ENCODE measurements at regions not wholly inside any gene's neighbourhood (a gene's known extent, or its start where the extent isn't known, plus 50 kb on each side); places are given as distances from the start of the nearest gene placed in this dataset.

DNA sequence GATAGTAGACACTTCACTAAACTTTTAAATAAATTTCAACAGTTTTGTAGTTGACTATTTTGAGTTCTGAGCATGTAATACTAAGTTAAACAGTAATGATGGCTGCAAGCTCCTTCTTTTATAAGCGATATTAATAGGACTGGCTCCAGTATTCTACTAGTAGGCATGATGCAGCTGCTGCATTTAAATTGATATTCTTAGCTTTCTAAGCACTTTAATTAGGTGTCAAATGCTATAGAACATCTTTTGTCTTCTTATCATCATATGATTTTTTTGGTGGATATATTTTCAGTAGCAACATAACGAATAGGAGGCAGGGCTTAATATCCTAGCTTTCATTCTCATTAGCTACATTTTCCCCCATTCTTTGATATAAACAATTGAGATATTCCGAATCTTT lies 141.1 kb downstream of the FBXO4 start:
- no peak overlapping the region for H3K4me3 ChIP-seq (ENCODE audit: low read depth in 1 of 3, low read length in 3 of 3)
- no peak for TF ChIP-seq GABPA (IDR thresholded peaks at IDR 0.05 in 1 of 2, conservative IDR thresholded peaks at IDR 0.05 in 1 of 2)
- TF ChIP-seq, protein P1, sequence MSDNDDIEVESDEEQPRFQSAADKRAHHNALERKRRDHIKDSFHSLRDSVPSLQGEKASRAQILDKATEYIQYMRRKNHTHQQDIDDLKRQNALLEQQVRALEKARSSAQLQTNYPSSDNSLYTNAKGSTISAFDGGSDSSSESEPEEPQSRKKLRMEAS (IDR thresholded peaks at IDR 0.05), result no peak
- no peak for TF ChIP-seq RXRA (IDR thresholded peaks at IDR 0.05)
- TF ChIP-seq, protein P2, sequence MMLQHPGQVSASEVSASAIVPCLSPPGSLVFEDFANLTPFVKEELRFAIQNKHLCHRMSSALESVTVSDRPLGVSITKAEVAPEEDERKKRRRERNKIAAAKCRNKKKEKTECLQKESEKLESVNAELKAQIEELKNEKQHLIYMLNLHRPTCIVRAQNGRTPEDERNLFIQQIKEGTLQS (IDR thresholded peaks at IDR 0.05), result no peak
- no peak for TF ChIP-seq HNF4G (IDR thresholded peaks at IDR 0.05)
- no peak for TF ChIP-seq YY1 (IDR thresholded peaks at IDR 0.05)
- TF ChIP-seq HNF4A (conservative IDR thresholded peaks at IDR 0.05), result no peak
- TF ChIP-seq FOXA2 (IDR thresholded peaks at IDR 0.05), result no peak
- TF ChIP-seq FOXA1 (IDR thresholded peaks at IDR 0.05), result no peak
- no peak for TF ChIP-seq EGR1 (IDR thresholded peaks at IDR 0.05; ENCODE audit: low read depth in 2 of 2)
- no peak for TF ChIP-seq RAD21 (IDR thresholded peaks at IDR 0.05)
- TF ChIP-seq, protein P3, sequence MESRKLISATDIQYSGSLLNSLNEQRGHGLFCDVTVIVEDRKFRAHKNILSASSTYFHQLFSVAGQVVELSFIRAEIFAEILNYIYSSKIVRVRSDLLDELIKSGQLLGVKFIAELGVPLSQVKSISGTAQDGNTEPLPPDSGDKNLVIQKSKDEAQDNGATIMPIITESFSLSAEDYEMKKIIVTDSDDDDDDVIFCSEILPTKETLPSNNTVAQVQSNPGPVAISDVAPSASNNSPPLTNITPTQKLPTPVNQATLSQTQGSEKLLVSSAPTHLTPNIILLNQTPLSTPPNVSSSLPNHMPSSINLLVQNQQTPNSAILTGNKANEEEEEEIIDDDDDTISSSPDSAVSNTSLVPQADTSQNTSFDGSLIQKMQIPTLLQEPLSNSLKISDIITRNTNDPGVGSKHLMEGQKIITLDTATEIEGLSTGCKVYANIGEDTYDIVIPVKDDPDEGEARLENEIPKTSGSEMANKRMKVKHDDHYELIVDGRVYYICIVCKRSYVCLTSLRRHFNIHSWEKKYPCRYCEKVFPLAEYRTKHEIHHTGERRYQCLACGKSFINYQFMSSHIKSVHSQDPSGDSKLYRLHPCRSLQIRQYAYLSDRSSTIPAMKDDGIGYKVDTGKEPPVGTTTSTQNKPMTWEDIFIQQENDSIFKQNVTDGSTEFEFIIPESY (IDR thresholded peaks at IDR 0.05), result no peak
- no peak for TF ChIP-seq SP1 (IDR thresholded peaks at IDR 0.05)
- no peak for TF ChIP-seq TAF1 (conservative IDR thresholded peaks at IDR 0.05)
- no peaks in the 10 kb centered on the region for H3K9me3 ChIP-seq (ENCODE audit: control insufficient read depth in 4 of 4, low read length in 3 of 4)
- 85% methylated on average over 3 of the region's 3 CpGs for WGBS
- no peaks in the 10 kb centered on the region for H3K4me1 ChIP-seq (ENCODE audit: control insufficient read depth in 4 of 4, insufficient read depth in 4 of 4, low read length in 3 of 4)
- no peaks in the 10 kb centered on the region for H3K36me3 ChIP-seq (ENCODE audit: control insufficient read depth in 4 of 4, insufficient read depth in 3 of 4, low read depth in 1 of 4, low read length in 3 of 4)
- DNase-seq (ENCODE audit: low spot score), result no peak
- H3K9ac ChIP-seq (ENCODE audit: low read depth in 1 of 2, low read length in 2 of 2), result no peak overlapping the region
- no peak overlapping the region for H3K27ac ChIP-seq (ENCODE audit: low read depth in 1 of 2, low read length in 2 of 2)
- peaks cover 0 to 3% (median 0%) of the 10 kb centered on the region in 4 donors for H3K27me3 ChIP-seq (ENCODE audit: control insufficient read depth in 4 of 4, insufficient read depth in 4 of 4, low read length in 3 of 4)

DNA sequence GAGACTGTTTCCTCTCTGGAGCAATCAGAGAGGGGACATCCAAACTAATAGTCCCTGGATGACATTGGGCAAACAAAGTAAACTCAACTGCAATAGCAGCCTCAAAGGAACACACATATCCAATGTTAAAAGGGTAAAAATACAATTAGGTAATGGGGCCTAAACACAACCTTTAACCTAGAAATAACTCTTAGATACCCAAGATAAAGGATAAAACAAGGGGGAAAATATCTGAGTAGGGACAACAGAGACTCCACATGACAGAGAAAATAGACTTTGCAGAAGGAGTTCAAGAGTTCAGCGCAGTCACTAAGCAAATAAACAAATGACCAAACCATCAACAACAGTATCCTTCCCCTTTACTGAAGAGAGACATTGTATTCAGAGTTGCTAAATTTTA lies 149.3 kb downstream of the FBXO4 start:
- 72% methylated on average over 1 of the region's 1 CpG for WGBS
- Histone ChIP-seq H3K4me1 (ENCODE audit: control insufficient read depth in 4 of 4, insufficient read depth in 4 of 4, low read length in 3 of 4) (no peaks in the 10 kb centered on the region), H3K27me3 (ENCODE audit: control insufficient read depth in 4 of 4, insufficient read depth in 4 of 4, low read length in 3 of 4) (peaks cover 0 to 5% (median 2%) of the 10 kb centered on the region in 4 donors), H3K9me3 (ENCODE audit: control insufficient read depth in 4 of 4, low read length in 3 of 4) (no peaks in the 10 kb centered on the region), H3K36me3 (ENCODE audit: control insufficient read depth in 4 of 4, insufficient read depth in 3 of 4, low read depth in 1 of 4, low read length in 3 of 4) (no peaks in the 10 kb centered on the region), H3K27ac (ENCODE audit: low read depth in 1 of 2, low read length in 2 of 2) (no peak overlapping the region), H3K4me3 (ENCODE audit: low read depth in 1 of 3, low read length in 3 of 3) (no peak overlapping the region), H3K9ac (ENCODE audit: low read depth in 1 of 2, low read length in 2 of 2) (no peak overlapping the region)
- TF ChIP-seq, protein P1 (IDR thresholded peaks at IDR 0.05), result no peak
- TF ChIP-seq FOXA1 (IDR thresholded peaks at IDR 0.05) (no peak), RXRA (IDR thresholded peaks at IDR 0.05) (no peak), TAF1 (conservative IDR thresholded peaks at IDR 0.05) (no peak), HNF4A (conservative IDR thresholded peaks at IDR 0.05) (no peak), NR2F2 (IDR thresholded peaks at IDR 0.05) (no peak), EGR1 (IDR thresholded peaks at IDR 0.05; ENCODE audit: low read depth in 2 of 2) (no peak), RAD21 (IDR thresholded peaks at IDR 0.05) (no peak), HNF4G (IDR thresholded peaks at IDR 0.05) (no peak), JUND (IDR thresholded peaks at IDR 0.05) (no peak), GABPA (IDR thresholded peaks at IDR 0.05 in 1 of 2, conservative IDR thresholded peaks at IDR 0.05 in 1 of 2) (no peak), FOXA2 (IDR thresholded peaks at IDR 0.05) (no peak), YY1 (IDR thresholded peaks at IDR 0.05) (no peak), SP1 (IDR thresholded peaks at IDR 0.05) (no peak)
- TF ChIP-seq, protein P3 (IDR thresholded peaks at IDR 0.05), result no peak
- TF ChIP-seq, protein P2 (IDR thresholded peaks at IDR 0.05), result no peak
- TF ChIP-seq, protein P4, sequence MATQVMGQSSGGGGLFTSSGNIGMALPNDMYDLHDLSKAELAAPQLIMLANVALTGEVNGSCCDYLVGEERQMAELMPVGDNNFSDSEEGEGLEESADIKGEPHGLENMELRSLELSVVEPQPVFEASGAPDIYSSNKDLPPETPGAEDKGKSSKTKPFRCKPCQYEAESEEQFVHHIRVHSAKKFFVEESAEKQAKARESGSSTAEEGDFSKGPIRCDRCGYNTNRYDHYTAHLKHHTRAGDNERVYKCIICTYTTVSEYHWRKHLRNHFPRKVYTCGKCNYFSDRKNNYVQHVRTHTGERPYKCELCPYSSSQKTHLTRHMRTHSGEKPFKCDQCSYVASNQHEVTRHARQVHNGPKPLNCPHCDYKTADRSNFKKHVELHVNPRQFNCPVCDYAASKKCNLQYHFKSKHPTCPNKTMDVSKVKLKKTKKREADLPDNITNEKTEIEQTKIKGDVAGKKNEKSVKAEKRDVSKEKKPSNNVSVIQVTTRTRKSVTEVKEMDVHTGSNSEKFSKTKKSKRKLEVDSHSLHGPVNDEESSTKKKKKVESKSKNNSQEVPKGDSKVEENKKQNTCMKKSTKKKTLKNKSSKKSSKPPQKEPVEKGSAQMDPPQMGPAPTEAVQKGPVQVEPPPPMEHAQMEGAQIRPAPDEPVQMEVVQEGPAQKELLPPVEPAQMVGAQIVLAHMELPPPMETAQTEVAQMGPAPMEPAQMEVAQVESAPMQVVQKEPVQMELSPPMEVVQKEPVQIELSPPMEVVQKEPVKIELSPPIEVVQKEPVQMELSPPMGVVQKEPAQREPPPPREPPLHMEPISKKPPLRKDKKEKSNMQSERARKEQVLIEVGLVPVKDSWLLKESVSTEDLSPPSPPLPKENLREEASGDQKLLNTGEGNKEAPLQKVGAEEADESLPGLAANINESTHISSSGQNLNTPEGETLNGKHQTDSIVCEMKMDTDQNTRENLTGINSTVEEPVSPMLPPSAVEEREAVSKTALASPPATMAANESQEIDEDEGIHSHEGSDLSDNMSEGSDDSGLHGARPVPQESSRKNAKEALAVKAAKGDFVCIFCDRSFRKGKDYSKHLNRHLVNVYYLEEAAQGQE (IDR thresholded peaks at IDR 0.05), result no peak
- TF ChIP-seq, protein P5, sequence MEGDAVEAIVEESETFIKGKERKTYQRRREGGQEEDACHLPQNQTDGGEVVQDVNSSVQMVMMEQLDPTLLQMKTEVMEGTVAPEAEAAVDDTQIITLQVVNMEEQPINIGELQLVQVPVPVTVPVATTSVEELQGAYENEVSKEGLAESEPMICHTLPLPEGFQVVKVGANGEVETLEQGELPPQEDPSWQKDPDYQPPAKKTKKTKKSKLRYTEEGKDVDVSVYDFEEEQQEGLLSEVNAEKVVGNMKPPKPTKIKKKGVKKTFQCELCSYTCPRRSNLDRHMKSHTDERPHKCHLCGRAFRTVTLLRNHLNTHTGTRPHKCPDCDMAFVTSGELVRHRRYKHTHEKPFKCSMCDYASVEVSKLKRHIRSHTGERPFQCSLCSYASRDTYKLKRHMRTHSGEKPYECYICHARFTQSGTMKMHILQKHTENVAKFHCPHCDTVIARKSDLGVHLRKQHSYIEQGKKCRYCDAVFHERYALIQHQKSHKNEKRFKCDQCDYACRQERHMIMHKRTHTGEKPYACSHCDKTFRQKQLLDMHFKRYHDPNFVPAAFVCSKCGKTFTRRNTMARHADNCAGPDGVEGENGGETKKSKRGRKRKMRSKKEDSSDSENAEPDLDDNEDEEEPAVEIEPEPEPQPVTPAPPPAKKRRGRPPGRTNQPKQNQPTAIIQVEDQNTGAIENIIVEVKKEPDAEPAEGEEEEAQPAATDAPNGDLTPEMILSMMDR (IDR thresholded peaks at IDR 0.05; ENCODE audit: low read depth, low read length, missing input control), result no peak
- DNase-seq (ENCODE audit: low spot score), result no peak

Data from liver (tissue), 8 donors.